HepG2 (cell line): ENCODE measurements at regions not wholly inside any gene's neighbourhood (a gene's known extent, or its start where the extent isn't known, plus 50 kb on each side); places are given as distances from the start of the nearest gene placed in this dataset.

ENCODE experiments used
- TF ChIP-seq, protein P1 (sequence below): sonication (generic); formaldehyde crosslinking; IDR thresholded peaks from 2 replicates; pipeline ENCODE4; 2020; ENCODE audit warnings: missing genetic modification reagents, mild to moderate bottlenecking, borderline replicate concordance
- TF ChIP-seq, protein P2 (sequence below): sonication (generic); formaldehyde crosslinking; IDR thresholded peaks from 2 replicates; pipeline ENCODE4 v1.4.0; 2020; ENCODE audit warnings: missing genetic modification reagents, borderline replicate concordance
- TF ChIP-seq, protein P3 (sequence below): sonication (generic); formaldehyde crosslinking; IDR thresholded peaks from 2 replicates; pipeline ENCODE4 v1.5.1; 2020; ENCODE audit warnings: missing genetic modification reagents, mild to moderate bottlenecking, borderline replicate concordance

DNA sequence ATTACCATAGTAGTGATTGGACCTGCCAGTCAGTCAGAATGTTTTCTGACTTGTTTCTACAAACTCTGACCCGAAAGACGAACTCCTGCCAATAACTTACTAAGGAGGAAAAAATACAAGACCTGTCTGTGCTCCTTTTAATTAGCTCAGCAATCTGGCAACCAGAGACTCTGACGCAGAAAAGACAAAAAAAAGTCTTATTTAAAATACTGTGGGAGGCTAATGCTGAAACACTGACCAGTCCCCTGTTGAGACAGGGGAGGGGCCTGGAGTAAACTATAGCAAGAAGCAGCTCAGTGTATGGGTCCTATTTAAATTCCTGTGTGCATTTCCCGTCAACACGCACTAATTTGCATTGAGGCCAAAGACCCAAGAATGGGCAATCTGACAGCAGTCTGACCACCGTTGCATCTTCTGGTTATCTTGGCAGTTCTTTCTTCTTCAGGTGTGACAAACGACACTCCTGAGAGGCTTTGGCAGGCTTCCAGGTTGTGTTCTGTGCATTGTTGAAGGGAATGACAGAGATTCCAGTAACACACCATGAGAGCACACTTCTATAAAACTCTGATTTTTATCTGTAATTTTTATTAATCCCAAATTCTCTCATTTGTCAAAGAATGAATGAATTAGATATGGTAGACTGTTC lies 1114.3 kb downstream of the IGSF11 start (continued):
- TF ChIP-seq, protein P1, sequence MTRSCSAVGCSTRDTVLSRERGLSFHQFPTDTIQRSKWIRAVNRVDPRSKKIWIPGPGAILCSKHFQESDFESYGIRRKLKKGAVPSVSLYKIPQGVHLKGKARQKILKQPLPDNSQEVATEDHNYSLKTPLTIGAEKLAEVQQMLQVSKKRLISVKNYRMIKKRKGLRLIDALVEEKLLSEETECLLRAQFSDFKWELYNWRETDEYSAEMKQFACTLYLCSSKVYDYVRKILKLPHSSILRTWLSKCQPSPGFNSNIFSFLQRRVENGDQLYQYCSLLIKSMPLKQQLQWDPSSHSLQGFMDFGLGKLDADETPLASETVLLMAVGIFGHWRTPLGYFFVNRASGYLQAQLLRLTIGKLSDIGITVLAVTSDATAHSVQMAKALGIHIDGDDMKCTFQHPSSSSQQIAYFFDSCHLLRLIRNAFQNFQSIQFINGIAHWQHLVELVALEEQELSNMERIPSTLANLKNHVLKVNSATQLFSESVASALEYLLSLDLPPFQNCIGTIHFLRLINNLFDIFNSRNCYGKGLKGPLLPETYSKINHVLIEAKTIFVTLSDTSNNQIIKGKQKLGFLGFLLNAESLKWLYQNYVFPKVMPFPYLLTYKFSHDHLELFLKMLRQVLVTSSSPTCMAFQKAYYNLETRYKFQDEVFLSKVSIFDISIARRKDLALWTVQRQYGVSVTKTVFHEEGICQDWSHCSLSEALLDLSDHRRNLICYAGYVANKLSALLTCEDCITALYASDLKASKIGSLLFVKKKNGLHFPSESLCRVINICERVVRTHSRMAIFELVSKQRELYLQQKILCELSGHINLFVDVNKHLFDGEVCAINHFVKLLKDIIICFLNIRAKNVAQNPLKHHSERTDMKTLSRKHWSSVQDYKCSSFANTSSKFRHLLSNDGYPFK (CRISPR knock-in tag): no peak
- TF ChIP-seq, protein P2, sequence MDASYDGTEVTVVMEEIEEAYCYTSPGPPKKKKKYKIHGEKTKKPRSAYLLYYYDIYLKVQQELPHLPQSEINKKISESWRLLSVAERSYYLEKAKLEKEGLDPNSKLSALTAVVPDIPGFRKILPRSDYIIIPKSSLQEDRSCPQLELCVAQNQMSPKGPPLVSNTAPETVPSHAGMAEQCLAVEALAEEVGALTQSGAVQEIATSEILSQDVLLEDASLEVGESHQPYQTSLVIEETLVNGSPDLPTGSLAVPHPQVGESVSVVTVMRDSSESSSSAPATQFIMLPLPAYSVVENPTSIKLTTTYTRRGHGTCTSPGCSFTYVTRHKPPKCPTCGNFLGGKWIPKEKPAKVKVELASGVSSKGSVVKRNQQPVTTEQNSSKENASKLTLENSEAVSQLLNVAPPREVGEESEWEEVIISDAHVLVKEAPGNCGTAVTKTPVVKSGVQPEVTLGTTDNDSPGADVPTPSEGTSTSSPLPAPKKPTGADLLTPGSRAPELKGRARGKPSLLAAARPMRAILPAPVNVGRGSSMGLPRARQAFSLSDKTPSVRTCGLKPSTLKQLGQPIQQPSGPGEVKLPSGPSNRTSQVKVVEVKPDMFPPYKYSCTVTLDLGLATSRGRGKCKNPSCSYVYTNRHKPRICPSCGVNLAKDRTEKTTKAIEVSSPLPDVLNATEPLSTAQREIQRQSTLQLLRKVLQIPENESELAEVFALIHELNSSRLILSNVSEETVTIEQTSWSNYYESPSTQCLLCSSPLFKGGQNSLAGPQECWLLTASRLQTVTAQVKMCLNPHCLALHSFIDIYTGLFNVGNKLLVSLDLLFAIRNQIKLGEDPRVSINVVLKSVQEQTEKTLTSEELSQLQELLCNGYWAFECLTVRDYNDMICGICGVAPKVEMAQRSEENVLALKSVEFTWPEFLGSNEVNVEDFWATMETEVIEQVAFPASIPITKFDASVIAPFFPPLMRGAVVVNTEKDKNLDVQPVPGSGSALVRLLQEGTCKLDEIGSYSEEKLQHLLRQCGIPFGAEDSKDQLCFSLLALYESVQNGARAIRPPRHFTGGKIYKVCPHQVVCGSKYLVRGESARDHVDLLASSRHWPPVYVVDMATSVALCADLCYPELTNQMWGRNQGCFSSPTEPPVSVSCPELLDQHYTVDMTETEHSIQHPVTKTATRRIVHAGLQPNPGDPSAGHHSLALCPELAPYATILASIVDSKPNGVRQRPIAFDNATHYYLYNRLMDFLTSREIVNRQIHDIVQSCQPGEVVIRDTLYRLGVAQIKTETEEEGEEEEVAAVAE (CRISPR knock-in tag): no peak
- TF ChIP-seq, protein P3, sequence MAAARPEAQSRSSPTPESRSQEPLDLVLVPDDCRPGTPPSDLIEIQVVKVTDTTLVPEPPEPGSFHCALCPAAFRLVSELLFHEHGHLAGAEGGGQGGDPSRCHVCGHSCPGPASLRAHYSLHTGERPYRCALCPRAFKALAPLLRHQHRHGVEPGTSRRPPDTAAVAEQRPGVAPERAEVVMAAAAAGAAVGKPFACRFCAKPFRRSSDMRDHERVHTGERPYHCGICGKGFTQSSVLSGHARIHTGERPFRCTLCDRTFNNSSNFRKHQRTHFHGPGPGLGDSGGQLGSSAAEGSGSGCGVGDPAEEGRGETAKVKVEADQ (CRISPR knock-in tag): no peak
